H9 (cell line): ENCODE measurements at regions not wholly inside any gene's neighbourhood (a gene's known extent, or its start where the extent isn't known, plus 50 kb on each side); places are given as distances from the start of the nearest gene placed in this dataset.

Experiments used
- DNase-seq: peaks from one replicate; pipeline ENCODE4 v3.0.0-alpha.2; 2017
- H2AFZ ChIP-seq: one replicate; pipeline ENCODE4 v1.6.1; 2013; ENCODE audit warnings: mild to moderate bottlenecking, low read length, control low read depth, moderate library complexity
- H2AK5ac ChIP-seq: 2 replicates; pipeline ENCODE4 v1.6.1; 2013; ENCODE audit warnings: low read length, control low read depth, mixed read lengths; ENCODE audit not compliant: insufficient read length
- H2BK120ac ChIP-seq: one replicate; pipeline ENCODE4 v1.6.1; 2013; ENCODE audit warnings: low read depth, mild to moderate bottlenecking, low read length, control low read depth, inconsistent platforms; ENCODE audit not compliant: poor library complexity, severe bottlenecking
- H2BK12ac ChIP-seq: 2 replicates; pipeline ENCODE4 v1.6.1; 2013; ENCODE audit warnings: low read length, control low read depth, mixed read lengths, low read depth; ENCODE audit not compliant: insufficient read length
- H2BK15ac ChIP-seq: 2 replicates; pipeline ENCODE4 v1.6.1; 2013; ENCODE audit warnings: low read depth, low read length, control low read depth
- H2BK20ac ChIP-seq: one replicate; pipeline ENCODE4 v1.6.1; 2013; ENCODE audit warnings: low read depth, mild to moderate bottlenecking, low read length, control low read depth, inconsistent platforms; ENCODE audit not compliant: poor library complexity, severe bottlenecking
- H2BK5ac ChIP-seq: 2 replicates; pipeline ENCODE4 v1.6.1; 2013; ENCODE audit warnings: low read length, control low read depth, mixed read lengths; ENCODE audit not compliant: insufficient read length
- H3K14ac ChIP-seq: 2 replicates; pipeline ENCODE4 v1.6.1; 2013; ENCODE audit warnings: low read length, control low read depth; ENCODE audit not compliant: insufficient read depth
- H3K18ac ChIP-seq: 2 replicates; pipeline ENCODE4 v1.6.1; 2013; ENCODE audit warnings: low read depth, mild to moderate bottlenecking, mixed read lengths, low read length, control low read depth; ENCODE audit not compliant: insufficient read length
- H3K23ac ChIP-seq: 2 replicates; pipeline ENCODE4 v1.6.1; 2013; ENCODE audit warnings: low read length, control low read depth, mixed read lengths, low read depth; ENCODE audit not compliant: insufficient read length
- H3K23me2 ChIP-seq: 2 replicates; pipeline ENCODE4 v1.6.1; 2013; ENCODE audit warnings: low read depth, mild to moderate bottlenecking, mixed read lengths, low read length, control low read depth; ENCODE audit not compliant: insufficient read length, poor library complexity, severe bottlenecking
- H3K27ac ChIP-seq: 2 replicates; pipeline ENCODE4 v1.5.1; 2013; ENCODE audit warnings: low read length, control low read depth, mixed read lengths, low read depth; ENCODE audit not compliant: insufficient read length
- H3K27me3 ChIP-seq: 2 replicates; pipeline ENCODE4 v1.6.1; 2013; ENCODE audit warnings: low read length, control low read depth, inconsistent platforms; ENCODE audit not compliant: insufficient read depth
- H3K4ac ChIP-seq: 2 replicates; pipeline ENCODE4 v1.6.1; 2013; ENCODE audit warnings: low read depth, mild to moderate bottlenecking, control low read depth, inconsistent platforms, low read length, moderate library complexity
- H3K4me1 ChIP-seq: 2 replicates; pipeline ENCODE4 v1.6.1; 2013; ENCODE audit warnings: low read length, control low read depth, inconsistent platforms; ENCODE audit not compliant: insufficient read depth
- H3K4me2 ChIP-seq: 2 replicates; pipeline ENCODE4 v1.6.1; 2013; ENCODE audit warnings: low read length, control low read depth, mixed read lengths; ENCODE audit not compliant: insufficient read length, insufficient read depth
- H3K56ac ChIP-seq: 2 replicates; pipeline ENCODE4 v1.6.1; 2013; ENCODE audit warnings: low read depth, mild to moderate bottlenecking, mixed read lengths, low read length, control low read depth; ENCODE audit not compliant: insufficient read length
- H3K79me1 ChIP-seq: 2 replicates; pipeline ENCODE4 v1.6.1; 2013; ENCODE audit warnings: low read depth, mild to moderate bottlenecking, moderate library complexity, low read length, control low read depth, inconsistent platforms; ENCODE audit not compliant: insufficient read depth, poor library complexity, severe bottlenecking
- H3K79me2 ChIP-seq: 2 replicates; pipeline ENCODE4 v1.6.1; 2013; ENCODE audit warnings: low read length, control low read depth, inconsistent platforms; ENCODE audit not compliant: insufficient read depth
- H3K9ac ChIP-seq: 2 replicates; pipeline ENCODE4 v1.6.1; 2013; ENCODE audit warnings: low read length, control low read depth, mixed read lengths; ENCODE audit not compliant: insufficient read length; ENCODE audit errors: extremely low read depth
- H3K9me3 ChIP-seq: one replicate; pipeline ENCODE4 v1.6.1; 2013; ENCODE audit warnings: low read depth, low read length, inconsistent platforms; ENCODE audit not compliant: control insufficient read depth
- H3T11ph ChIP-seq: one replicate; pipeline ENCODE4 v1.6.1; 2013; ENCODE audit warnings: mild to moderate bottlenecking, low read length, control low read depth, inconsistent platforms
- H4K20me1 ChIP-seq: one replicate; pipeline ENCODE4 v1.6.1; 2013; ENCODE audit not compliant: control insufficient read depth, insufficient read length, insufficient read depth
- H4K5ac ChIP-seq: 2 replicates; pipeline ENCODE4 v1.6.1; 2013; ENCODE audit warnings: low read depth, mild to moderate bottlenecking, mixed read lengths, low read length, control low read depth; ENCODE audit not compliant: insufficient read length
- H4K8ac ChIP-seq: replicated peaks from 2 replicates; pipeline ENCODE4 v1.6.1; 2013; ENCODE audit warnings: low read length, control low read depth, mixed read lengths, low read depth; ENCODE audit not compliant: insufficient read length
- H4K91ac ChIP-seq: 2 replicates; pipeline ENCODE4 v1.6.1; 2013; ENCODE audit warnings: low read depth, mild to moderate bottlenecking, moderate library complexity, mixed read lengths, low read length, control low read depth; ENCODE audit not compliant: insufficient read length
- H3K27ac Mint-ChIP-seq, 3 experiments: 2 replicates in 2 of 3; 3 replicates in 1 of 3; pipeline ENCODE4 v1.8.0; 2020 to 2021; ENCODE audit warnings: mixed read lengths in 3 of 3, mild to moderate bottlenecking in 1 of 3, moderate library complexity in 1 of 3
- H3K27me3 Mint-ChIP-seq: 2 replicates; pipeline ENCODE4 v1.8.0; 2021; ENCODE audit warnings: low read depth, mild to moderate bottlenecking, moderate library complexity, mixed read lengths
- H3K36me3 Mint-ChIP-seq, 3 experiments: 2 replicates in 2 of 3; 3 replicates in 1 of 3; pipeline ENCODE4 v1.8.0; 2020 to 2021; ENCODE audit warnings: low read depth in 3 of 3, mixed read lengths in 3 of 3; ENCODE audit not compliant: insufficient read depth in 1 of 3
- H3K4me1 Mint-ChIP-seq, 2 experiments: 2 replicates each; pipeline ENCODE4 v1.8.0; 2020; ENCODE audit warnings: mixed read lengths in 2 of 2
- H3K4me3 Mint-ChIP-seq, 2 experiments: 2 replicates in 1 of 2; 3 replicates in 1 of 2; pipeline ENCODE4 v1.8.0; 2020 to 2021; ENCODE audit warnings: mild to moderate bottlenecking in 2 of 2, mixed read lengths in 2 of 2, moderate library complexity in 1 of 2
- H3K9me3 Mint-ChIP-seq, 2 experiments: 2 replicates in 1 of 2; 3 replicates in 1 of 2; pipeline ENCODE4 v1.8.0; 2020; ENCODE audit warnings: mild to moderate bottlenecking in 2 of 2, mixed read lengths in 2 of 2, moderate library complexity in 1 of 2
- TF ChIP-seq, protein P1 (sequence below): fragments of 200-600 bp; sonication (generic); conservative IDR thresholded peaks from 3 replicates; pipeline ENCODE4 v1.8.0; 2021; ENCODE audit warnings: antibody characterized with exemption, mild to moderate bottlenecking

- no peak for DNase-seq
- no peaks in the 10 kb centered on the region for H3K79me1 ChIP-seq
- no peak overlapping the region for H2AFZ ChIP-seq
- H4K8ac ChIP-seq, result no peak overlapping the region
- peaks cover 28 to 34% of the 10 kb centered on the region in 2 experiments for H3K9me3 Mint-ChIP-seq
- H3K4ac ChIP-seq, result no peak overlapping the region
- H3K27me3 ChIP-seq, result no peaks in the 10 kb centered on the region
- H3K23ac ChIP-seq, result no peak overlapping the region
- no peaks in the 10 kb centered on the region for H3K79me2 ChIP-seq
- no peak overlapping the region for H2AK5ac ChIP-seq
- no peak overlapping the region for H3K56ac ChIP-seq
- H3K18ac ChIP-seq, result no peak overlapping the region
- no peak overlapping the region for H2BK120ac ChIP-seq
- H2BK15ac ChIP-seq, result no peak overlapping the region
- peaks cover 4% of the 10 kb centered on the region for H3K27me3 Mint-ChIP-seq
- H3K4me1 ChIP-seq, result no peaks in the 10 kb centered on the region
- no peak overlapping the region for H4K91ac ChIP-seq
- no peak overlapping the region for H3T11ph ChIP-seq
- H3K14ac ChIP-seq, result no peak overlapping the region
- no peak overlapping the region for H2BK20ac ChIP-seq
- no peak overlapping the region for H3K27ac ChIP-seq
- peaks cover 18 to 28% (median 18%) of the 10 kb centered on the region in 3 experiments for H3K36me3 Mint-ChIP-seq
- TF ChIP-seq, protein P1, sequence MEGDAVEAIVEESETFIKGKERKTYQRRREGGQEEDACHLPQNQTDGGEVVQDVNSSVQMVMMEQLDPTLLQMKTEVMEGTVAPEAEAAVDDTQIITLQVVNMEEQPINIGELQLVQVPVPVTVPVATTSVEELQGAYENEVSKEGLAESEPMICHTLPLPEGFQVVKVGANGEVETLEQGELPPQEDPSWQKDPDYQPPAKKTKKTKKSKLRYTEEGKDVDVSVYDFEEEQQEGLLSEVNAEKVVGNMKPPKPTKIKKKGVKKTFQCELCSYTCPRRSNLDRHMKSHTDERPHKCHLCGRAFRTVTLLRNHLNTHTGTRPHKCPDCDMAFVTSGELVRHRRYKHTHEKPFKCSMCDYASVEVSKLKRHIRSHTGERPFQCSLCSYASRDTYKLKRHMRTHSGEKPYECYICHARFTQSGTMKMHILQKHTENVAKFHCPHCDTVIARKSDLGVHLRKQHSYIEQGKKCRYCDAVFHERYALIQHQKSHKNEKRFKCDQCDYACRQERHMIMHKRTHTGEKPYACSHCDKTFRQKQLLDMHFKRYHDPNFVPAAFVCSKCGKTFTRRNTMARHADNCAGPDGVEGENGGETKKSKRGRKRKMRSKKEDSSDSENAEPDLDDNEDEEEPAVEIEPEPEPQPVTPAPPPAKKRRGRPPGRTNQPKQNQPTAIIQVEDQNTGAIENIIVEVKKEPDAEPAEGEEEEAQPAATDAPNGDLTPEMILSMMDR, result no peak
- no peak overlapping the region for H2BK12ac ChIP-seq
- no peak overlapping the region for H3K4me2 ChIP-seq
- H4K20me1 ChIP-seq, result no peaks in the 10 kb centered on the region
- peaks cover 5 to 10% of the 10 kb centered on the region in 2 experiments; a peak in 3 of 4 replicates for H3K4me1 Mint-ChIP-seq
- peaks cover 6% of the 10 kb centered on the region for H3K9me3 ChIP-seq
- H2BK5ac ChIP-seq, result no peak overlapping the region
- H3K9ac ChIP-seq, result no peak overlapping the region
- H3K4me3 Mint-ChIP-seq, result no peak overlapping the region
- H3K27ac Mint-ChIP-seq, result no peak overlapping the region
- H3K23me2 ChIP-seq, result no peaks in the 10 kb centered on the region
- H4K5ac ChIP-seq, result no peak overlapping the region
These were observed 158.0 kb downstream of the TGFB2 start for GRCh38 chr1:218503102-218503501.
